ENCODE measurements at regions not wholly inside any gene's neighbourhood (a gene's known extent, or its start where the extent isn't known, plus 50 kb on each side); places are given as distances from the start of the nearest gene placed in this dataset.

DNA sequence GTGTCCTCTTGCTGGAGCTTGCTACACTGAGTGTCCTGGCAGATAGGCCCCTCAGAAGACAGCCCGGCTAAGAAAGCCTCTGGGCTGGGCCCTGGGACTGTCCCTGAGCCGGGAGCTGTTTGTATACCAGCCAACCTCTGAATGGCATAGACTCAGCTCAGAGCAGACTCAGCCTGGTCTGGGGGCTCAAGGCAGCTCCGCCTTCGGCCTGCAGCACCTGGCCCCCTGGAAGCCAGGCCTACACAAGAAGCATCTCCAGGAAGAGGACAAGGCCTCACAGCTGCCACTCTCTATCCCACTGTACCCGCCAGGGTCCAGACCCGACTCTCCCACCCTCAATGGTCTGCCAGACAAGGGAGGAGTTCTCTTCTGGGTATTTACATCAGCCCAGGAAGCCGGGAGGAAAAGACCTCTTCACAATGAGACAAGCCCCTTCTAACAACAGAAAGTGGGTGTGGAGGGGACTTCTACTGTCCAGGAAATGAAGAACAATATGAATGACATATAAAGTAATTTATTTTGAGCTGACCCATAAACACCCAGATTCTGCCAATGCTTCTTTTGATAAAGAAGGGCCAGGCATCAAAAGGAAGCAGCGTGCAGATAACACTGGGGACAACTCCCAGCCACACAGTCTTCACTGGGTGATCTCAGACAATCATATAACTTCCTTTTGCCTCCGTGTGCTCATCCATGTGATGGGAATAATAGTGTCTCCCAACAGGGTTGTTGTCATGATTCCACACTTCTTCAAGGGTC is 110.2 kb downstream of the TPRA1 start:
- TF ChIP-seq, protein P1, sequence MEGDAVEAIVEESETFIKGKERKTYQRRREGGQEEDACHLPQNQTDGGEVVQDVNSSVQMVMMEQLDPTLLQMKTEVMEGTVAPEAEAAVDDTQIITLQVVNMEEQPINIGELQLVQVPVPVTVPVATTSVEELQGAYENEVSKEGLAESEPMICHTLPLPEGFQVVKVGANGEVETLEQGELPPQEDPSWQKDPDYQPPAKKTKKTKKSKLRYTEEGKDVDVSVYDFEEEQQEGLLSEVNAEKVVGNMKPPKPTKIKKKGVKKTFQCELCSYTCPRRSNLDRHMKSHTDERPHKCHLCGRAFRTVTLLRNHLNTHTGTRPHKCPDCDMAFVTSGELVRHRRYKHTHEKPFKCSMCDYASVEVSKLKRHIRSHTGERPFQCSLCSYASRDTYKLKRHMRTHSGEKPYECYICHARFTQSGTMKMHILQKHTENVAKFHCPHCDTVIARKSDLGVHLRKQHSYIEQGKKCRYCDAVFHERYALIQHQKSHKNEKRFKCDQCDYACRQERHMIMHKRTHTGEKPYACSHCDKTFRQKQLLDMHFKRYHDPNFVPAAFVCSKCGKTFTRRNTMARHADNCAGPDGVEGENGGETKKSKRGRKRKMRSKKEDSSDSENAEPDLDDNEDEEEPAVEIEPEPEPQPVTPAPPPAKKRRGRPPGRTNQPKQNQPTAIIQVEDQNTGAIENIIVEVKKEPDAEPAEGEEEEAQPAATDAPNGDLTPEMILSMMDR (IDR thresholded peaks at IDR 0.05; ENCODE audit: poor library complexity, severe bottlenecking) = no peak
- TF ChIP-seq POLR2AphosphoS5 (IDR thresholded peaks at IDR 0.05) (no peak), RAD21 (conservative IDR thresholded peaks at IDR 0.05) (no peak), EP300 (conservative IDR thresholded peaks at IDR 0.05; ENCODE audit: poor library complexity, severe bottlenecking) (no peak), EZH2 (IDR thresholded peaks at IDR 0.05; ENCODE audit: borderline replicate concordance, insufficient read depth, low read length, poor library complexity, severe bottlenecking) (no peak), MXI1 (conservative IDR thresholded peaks at IDR 0.05; ENCODE audit: poor library complexity, severe bottlenecking) (no peak), SMC3 (conservative IDR thresholded peaks at IDR 0.05; ENCODE audit: poor library complexity) (no peak)
- TF ChIP-seq, protein P2, sequence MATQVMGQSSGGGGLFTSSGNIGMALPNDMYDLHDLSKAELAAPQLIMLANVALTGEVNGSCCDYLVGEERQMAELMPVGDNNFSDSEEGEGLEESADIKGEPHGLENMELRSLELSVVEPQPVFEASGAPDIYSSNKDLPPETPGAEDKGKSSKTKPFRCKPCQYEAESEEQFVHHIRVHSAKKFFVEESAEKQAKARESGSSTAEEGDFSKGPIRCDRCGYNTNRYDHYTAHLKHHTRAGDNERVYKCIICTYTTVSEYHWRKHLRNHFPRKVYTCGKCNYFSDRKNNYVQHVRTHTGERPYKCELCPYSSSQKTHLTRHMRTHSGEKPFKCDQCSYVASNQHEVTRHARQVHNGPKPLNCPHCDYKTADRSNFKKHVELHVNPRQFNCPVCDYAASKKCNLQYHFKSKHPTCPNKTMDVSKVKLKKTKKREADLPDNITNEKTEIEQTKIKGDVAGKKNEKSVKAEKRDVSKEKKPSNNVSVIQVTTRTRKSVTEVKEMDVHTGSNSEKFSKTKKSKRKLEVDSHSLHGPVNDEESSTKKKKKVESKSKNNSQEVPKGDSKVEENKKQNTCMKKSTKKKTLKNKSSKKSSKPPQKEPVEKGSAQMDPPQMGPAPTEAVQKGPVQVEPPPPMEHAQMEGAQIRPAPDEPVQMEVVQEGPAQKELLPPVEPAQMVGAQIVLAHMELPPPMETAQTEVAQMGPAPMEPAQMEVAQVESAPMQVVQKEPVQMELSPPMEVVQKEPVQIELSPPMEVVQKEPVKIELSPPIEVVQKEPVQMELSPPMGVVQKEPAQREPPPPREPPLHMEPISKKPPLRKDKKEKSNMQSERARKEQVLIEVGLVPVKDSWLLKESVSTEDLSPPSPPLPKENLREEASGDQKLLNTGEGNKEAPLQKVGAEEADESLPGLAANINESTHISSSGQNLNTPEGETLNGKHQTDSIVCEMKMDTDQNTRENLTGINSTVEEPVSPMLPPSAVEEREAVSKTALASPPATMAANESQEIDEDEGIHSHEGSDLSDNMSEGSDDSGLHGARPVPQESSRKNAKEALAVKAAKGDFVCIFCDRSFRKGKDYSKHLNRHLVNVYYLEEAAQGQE (IDR thresholded peaks at IDR 0.05; ENCODE audit: borderline replicate concordance) = no peak

Data from neural cell (in vitro differentiated cells).